ENCODE measurements at regions not wholly inside any gene's neighbourhood (a gene's known extent, or its start where the extent isn't known, plus 50 kb on each side); places are given as distances from the start of the nearest gene placed in this dataset.
"Not testable (repeated sequence)": the region's sequence is repeated elsewhere in the genome, so short reads cannot be mapped to it uniquely, and the experiment has no call there.

GRCh38 chr19:13712767-13713201, 51.5 kb upstream of the MRI1 start:
- FAIRE-seq: no peak

DNA sequence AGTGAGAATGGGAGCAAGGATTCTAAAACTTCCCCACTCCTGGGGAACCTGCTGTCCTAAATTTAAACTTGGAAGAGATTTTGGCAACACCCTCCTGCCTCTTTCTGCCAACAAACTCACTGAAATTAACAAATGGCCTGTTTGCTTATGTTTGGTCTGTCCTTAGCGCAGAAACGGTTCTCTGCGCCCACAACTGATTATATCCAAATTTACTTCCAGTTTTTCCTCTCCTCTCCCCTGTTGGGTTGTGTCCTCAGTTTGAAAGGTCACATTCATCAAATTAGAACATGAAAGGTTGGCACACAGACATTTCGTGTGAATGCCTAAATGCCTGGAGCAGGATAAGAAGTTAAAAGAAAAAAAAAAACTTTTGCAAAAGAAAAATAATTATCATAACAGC, 56.4 kb upstream of the MRI1 start:
- no peak for FAIRE-seq

GRCh38 chr19:13705928-13706447, 58.3 kb upstream of the MRI1 start:
- no peak for FAIRE-seq

DNA sequence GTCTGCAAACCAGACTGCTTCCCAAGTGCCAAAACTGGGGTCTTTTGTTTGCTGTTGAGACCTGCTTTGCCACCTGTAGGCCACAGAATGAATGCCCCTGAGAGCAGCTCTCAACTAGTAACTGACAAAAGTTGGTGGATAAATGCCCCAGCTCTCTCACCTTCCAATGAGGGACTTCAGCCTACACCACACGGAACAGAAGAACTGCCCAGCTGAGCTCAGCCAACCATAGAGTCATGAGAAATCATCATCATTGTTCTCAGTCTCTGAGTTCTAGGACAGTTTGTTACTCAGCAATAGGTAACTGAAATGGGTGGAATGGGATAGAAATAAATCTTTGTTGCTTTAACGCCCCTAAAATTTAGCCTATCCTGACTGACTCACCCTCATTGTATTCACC, 59.1 kb upstream of the MRI1 start:
- no peak for FAIRE-seq

DNA sequence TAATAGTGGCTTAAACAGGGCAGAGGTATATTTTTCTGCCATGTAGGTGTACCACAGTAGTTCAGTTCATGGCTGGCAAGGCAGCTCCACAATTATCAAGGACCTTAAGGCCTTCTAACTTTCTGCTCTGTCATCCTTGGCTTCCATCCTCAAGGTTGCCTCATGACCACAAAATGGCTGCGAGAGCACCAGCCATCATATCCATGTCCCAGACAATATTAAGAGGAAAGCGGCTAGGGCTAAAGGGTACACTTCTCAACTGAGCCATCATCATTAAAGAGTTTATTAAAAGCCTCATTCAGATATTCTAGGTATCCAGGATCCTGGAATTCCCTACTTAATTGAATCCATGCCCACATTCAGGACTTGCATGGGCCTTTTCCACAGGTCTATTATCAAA, 62.7 kb upstream of the MRI1 start:
- no peak for FAIRE-seq

- FAIRE-seq: no peak
Measured at GRCh38 chr19:13700621-13701020, 63.7 kb upstream of the MRI1 start.

- no peak for FAIRE-seq
Measured at GRCh38 chr19:13699786-13700185, 64.5 kb upstream of the MRI1 start.

DNA sequence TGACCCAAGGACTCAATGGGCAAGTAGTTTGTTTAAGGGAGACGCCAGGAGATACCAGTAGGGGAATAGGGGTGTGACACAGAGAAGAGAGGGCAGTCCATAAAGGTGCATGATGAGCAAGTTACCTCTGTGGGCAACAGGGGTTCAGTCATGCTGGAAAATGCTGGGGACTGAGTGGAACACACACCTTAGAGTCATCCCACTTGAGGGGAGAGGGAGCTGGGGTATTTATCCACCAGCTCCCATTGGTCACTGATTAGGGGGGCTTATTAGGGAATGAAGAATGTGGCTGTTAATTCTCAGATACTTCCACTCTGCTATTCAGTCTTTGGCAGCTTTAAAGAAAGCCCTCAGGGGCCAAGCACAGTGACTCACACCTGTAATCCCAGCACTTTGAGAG, 67.5 kb upstream of the MRI1 start:
- FAIRE-seq: no peak

DNA sequence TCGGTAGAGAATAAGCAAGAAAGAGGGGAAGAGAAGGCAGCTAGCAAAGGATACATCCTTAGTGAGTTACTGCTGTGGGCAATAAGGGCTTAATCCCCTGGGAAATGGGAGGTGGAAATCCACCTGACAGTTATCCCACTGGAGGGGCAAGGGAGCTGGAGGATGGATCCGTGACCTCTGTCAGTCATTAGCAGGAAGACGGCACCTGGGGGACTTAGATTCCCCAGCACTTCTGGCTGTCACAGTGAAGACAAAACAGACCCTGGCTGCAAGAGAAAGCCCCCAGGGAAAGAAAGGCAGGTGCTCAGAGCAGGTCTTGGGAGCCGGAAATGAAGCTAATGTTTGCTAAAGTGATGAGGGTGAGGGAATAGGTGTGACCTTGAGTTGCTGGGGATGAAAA, 70.4 kb upstream of the MRI1 start:
- FAIRE-seq: no peak

GRCh38 chr19:13691569-13692435, 72.5 kb upstream of the MRI1 start:
- no peak for FAIRE-seq

DNA sequence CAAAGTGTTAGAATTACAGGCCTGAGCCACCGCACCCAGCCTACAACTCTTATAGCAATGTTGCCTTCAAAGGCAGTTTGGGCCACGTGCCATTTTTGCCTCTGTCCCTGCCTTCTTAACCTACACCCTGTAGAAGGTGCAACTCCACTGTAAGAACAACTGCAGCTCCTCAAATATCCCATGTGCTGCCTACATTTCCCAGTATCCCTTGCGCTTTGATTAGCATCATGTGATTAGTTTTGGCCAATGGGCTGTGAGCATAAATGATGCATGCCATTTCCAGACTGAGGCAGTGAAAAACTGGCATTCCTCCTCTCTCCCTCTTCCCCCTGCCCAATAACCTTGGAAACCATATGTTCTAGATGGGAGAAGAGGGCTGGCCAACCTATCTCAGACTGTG, 75.2 kb upstream of the MRI1 start:
- FAIRE-seq: no peak

GRCh38 chr19:13684021-13684420, 80.3 kb upstream of the MRI1 start:
- no peak for FAIRE-seq

- no peak for FAIRE-seq
Measured at GRCh38 chr19:13681509-13681908, 82.8 kb upstream of the MRI1 start.

DNA sequence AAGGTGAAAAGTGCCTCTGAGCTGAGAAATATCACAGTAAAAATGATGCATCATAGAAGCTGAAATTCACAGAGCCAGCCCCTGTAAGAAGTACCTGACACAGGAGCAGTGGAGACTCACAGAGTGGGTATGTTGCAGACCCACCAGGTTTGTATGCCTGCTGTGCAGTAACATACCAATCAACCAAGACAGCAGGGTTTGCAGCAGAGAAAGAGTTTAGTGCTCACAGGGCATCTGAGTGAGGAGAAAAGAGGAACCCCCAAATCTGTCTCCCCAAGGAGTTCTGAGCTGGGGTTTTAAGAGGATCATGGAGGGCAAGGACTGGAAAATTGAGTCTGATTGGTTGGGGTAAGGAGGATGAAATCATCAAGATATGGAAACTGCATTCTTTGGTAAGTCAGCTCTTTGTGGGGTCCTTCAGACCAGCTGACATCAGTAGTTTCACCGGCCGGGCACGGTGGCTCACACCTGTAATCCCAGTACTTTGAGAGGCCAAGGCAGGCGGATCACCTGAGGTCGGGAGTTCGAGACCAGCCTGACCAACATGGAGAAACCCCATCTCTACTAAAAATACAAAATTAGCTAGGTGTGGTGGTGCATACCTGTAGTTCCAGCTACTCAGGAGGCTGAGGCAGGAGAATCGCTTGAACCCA, 83.5 kb upstream of the MRI1 start:
- not testable (repeated sequence) for FAIRE-seq

- FAIRE-seq: not testable (repeated sequence)
Measured at GRCh38 chr19:13676967-13677366, 87.4 kb upstream of the MRI1 start.

DNA sequence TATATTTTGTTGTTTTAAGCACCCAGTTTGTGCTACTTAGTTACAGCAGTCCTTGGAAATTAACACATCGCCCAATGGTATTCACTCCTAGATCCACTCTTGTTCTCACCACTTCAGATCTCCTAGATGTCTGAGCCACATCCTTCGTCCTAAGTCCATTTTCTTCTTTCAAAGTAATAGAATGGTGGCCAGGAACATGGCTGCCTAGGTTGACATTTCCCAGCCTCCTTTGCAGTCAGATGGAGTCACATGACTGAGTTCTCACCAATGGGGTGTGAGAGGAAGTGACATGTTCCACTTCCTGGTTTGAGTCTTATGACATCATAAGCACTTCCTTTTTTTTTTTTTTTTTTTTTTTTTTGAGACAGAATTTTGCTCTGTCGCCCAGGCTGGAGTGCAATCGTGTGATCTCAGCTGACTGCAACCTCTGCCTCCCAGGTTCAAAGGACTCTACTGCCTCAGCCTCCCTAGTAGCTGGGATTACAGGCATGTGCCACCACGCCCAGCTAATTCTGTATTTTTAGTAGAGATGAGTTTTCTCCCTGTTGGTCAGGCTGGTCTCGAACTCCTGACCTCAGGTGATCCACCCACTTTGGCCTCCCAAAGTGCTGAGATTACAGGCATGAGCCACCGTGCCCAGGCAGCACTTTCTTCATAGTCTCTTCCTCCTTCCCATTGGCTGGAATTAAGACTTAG, 91.7 kb upstream of the MRI1 start:
- FAIRE-seq: not testable (repeated sequence)

GRCh38 chr19:13670846-13671245, 93.5 kb upstream of the MRI1 start:
- FAIRE-seq: no peak

DNA sequence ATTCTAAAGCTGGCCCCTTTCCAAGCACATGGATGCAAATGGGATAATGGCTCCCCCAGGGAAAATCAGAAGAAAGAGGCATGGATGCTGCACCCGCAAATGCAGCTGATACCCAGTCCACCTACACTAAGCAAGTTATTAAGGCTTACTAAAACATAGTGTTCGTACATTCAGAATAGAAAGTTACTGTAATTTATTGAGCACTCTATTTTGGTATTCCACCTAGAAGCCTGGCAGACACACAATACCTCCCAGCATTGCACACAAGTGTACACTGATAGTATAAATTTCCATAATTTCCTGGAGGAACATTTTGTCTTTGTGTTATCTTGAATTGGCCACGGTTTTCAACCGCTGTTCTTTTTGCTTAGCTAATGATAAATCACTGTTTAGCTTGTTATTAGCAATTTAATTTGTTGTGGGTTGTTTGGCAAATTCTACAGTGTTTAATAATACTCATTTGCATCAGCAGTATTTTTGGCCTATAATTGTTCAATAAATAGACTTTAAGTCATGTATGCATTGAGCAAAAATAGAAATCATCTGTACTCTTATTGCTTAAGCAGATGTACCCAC, 94.5 kb upstream of the MRI1 start:
- FAIRE-seq: no peak

GRCh38 chr19:13668964-13669363, 95.4 kb upstream of the MRI1 start:
- FAIRE-seq: no peak

- FAIRE-seq: no peak
Measured at GRCh38 chr19:13666165-13666564, 98.2 kb upstream of the MRI1 start.

DNA sequence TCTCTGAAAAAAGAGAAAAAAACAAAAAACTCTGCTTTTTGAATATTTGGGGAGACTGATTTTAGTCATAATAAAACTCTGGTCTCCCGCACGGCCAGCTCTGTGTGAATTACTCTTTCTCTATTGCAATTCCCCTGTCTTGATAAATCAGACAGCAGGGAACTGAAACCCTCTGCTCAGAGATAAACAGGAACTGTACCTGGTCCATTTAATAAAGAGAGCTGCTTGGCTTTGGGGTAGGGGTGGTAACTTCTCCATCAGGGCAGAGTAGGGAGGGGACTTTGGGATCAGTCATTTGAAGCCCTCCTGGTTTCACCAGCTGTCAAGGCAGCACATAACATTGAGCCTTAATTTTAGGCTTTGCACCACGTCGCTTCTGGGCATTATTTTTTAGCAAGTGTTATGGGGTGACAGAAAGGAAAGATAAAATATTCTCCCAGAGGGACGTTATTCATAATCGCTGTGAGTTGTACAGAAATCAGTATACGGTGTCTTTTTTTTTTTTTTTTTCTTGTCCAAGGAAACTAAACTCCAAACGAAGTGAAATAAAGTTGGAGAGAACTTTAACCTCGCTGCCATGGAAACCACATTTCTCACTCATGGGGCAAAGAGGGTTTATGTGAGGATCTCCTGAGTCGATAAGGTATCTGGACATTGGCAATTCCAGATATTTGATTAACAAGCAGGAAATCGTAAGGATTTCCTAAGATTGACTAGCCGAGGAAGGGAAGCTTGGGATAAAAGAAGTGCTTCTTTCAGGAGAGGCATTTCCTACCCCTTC, 99.0 kb upstream of the MRI1 start:
- FAIRE-seq: no peak

DNA sequence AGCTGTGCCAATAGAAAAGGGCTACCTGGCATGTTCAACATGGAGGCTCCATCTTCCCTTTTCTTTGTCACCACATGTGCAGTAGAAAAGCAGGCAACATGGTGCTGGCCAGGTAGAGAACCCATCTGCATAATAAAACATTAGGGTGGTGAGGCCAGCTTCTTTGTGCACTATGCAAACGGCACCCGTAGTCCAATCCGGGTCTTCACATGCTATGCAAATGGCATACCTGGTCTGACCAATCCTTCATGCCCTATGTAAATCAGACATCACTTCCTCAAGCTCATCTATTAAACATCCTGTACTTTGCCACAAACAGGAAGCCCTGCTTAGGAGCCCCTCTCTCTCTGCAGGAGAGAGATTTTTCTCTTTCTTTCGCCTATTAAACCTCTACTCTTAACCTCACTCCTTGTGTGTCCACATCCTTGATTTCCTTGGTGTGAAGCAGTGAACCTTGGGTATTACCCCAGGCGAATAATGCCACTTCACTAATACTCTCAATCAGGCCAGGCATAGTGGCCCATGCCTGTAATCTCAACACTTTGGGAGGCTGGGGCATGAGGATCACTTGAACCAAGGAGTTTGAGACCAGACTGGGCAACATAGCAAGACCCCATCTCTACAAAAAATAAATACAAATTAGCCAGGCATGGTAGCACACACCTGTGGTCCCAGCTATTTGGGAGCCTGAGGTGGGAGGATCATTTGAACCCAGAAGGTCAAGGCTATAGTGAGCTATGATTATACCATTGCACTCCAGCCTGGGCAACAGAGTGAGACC, 111.3 kb upstream of the MRI1 start:
- FAIRE-seq: no peak
